ENCODE measurements at regions not wholly inside any gene's neighbourhood (a gene's known extent, or its start where the extent isn't known, plus 50 kb on each side); places are given as distances from the start of the nearest gene placed in this dataset.

- H3K27me3 ChIP-seq = no peaks in the 10 kb centered on the region
These were observed 358.2 kb upstream of the NR3C2 start for GRCh38 chr4:148800336-148800885.

GRCh38 chr4:148795156-148795864 is 353.1 kb upstream of the NR3C2 start:
- H3K4me1 ChIP-seq = no peaks in the 10 kb centered on the region
- TF ChIP-seq POLR2AphosphoS5 (IDR thresholded peaks at IDR 0.05; ENCODE audit: insufficient read depth in 1 of 2, low read depth in 1 of 2) = no peak
- no peak for TF ChIP-seq CTCF (IDR thresholded peaks at IDR 0.05)
- no peak for TF ChIP-seq POLR2A (IDR thresholded peaks at IDR 0.05)
- intact Hi-C loops (cut with DNase I) = no loop called here
- H3K9me3 ChIP-seq = no peaks in the 10 kb centered on the region
- no peak overlapping the region for H3K27ac ChIP-seq
- H3K4me3 ChIP-seq = no peak overlapping the region
- no peaks in the 10 kb centered on the region for H3K36me3 ChIP-seq
- DNase-seq (ENCODE audit: extremely low spot score in 2 of 2) = no peak
- H3K27me3 ChIP-seq = no peaks in the 10 kb centered on the region

More at GRCh38 chr4:148800336-148800885, 358.2 kb upstream of the NR3C2 start:
- Histone ChIP-seq H3K4me1 (no peaks in the 10 kb centered on the region), H3K36me3 (no peaks in the 10 kb centered on the region), H3K9me3 (no peaks in the 10 kb centered on the region), H3K4me3 (no peak overlapping the region), H3K27ac (no peak overlapping the region)
- intact Hi-C loops (cut with DNase I) = no loop called here
- TF ChIP-seq CTCF (IDR thresholded peaks at IDR 0.05) = no peak
- TF ChIP-seq POLR2A (IDR thresholded peaks at IDR 0.05) = no peak
- TF ChIP-seq POLR2AphosphoS5 (IDR thresholded peaks at IDR 0.05; ENCODE audit: insufficient read depth in 1 of 2, low read depth in 1 of 2) = no peak
- DNase-seq (ENCODE audit: extremely low spot score in 2 of 2) = no peak

GRCh38 chr4:148793221-148793620 is 351.0 kb upstream of the NR3C2 start:
- H3K27me3 ChIP-seq = no peaks in the 10 kb centered on the region
- no peaks in the 10 kb centered on the region for H3K9me3 ChIP-seq
- TF ChIP-seq CTCF (IDR thresholded peaks at IDR 0.05) (no peak), POLR2A (IDR thresholded peaks at IDR 0.05) (no peak), POLR2AphosphoS5 (IDR thresholded peaks at IDR 0.05; ENCODE audit: insufficient read depth in 1 of 2, low read depth in 1 of 2) (no peak)
- no peak overlapping the region for H3K4me3 ChIP-seq
- H3K27ac ChIP-seq = no peak overlapping the region
- intact Hi-C loops (cut with DNase I) = no loop called here
- DNase-seq (ENCODE audit: extremely low spot score in 2 of 2) = no peak
- H3K4me1 ChIP-seq = no peaks in the 10 kb centered on the region
- no peaks in the 10 kb centered on the region for H3K36me3 ChIP-seq

- no peak for DNase-seq (ENCODE audit: extremely low spot score in 2 of 2)
- H3K27ac ChIP-seq = no peak overlapping the region
- H3K4me1 ChIP-seq = no peaks in the 10 kb centered on the region
- no peak for TF ChIP-seq CTCF (IDR thresholded peaks at IDR 0.05)
- TF ChIP-seq POLR2A (IDR thresholded peaks at IDR 0.05) = no peak
- TF ChIP-seq POLR2AphosphoS5 (IDR thresholded peaks at IDR 0.05; ENCODE audit: insufficient read depth in 1 of 2, low read depth in 1 of 2) = no peak
- H3K27me3 ChIP-seq = no peaks in the 10 kb centered on the region
- no peaks in the 10 kb centered on the region for H3K36me3 ChIP-seq
- intact Hi-C loops (cut with DNase I) = no loop called here
- H3K4me3 ChIP-seq = no peak overlapping the region
- no peaks in the 10 kb centered on the region for H3K9me3 ChIP-seq
These were observed 348.5 kb upstream of the NR3C2 start for GRCh38 chr4:148790691-148791090.

GRCh38 chr4:148790246-148790645 is 348.0 kb upstream of the NR3C2 start:
- intact Hi-C loops (cut with DNase I) = no loop called here
- H3K9me3 ChIP-seq = no peaks in the 10 kb centered on the region
- no peaks in the 10 kb centered on the region for H3K27me3 ChIP-seq
- no peak for DNase-seq (ENCODE audit: extremely low spot score in 2 of 2)
- no peaks in the 10 kb centered on the region for H3K4me1 ChIP-seq
- no peak overlapping the region for H3K4me3 ChIP-seq
- H3K27ac ChIP-seq = no peak overlapping the region
- no peak for TF ChIP-seq POLR2A (IDR thresholded peaks at IDR 0.05)
- TF ChIP-seq CTCF (IDR thresholded peaks at IDR 0.05) = no peak
- TF ChIP-seq POLR2AphosphoS5 (IDR thresholded peaks at IDR 0.05; ENCODE audit: insufficient read depth in 1 of 2, low read depth in 1 of 2) = no peak
- H3K36me3 ChIP-seq = no peaks in the 10 kb centered on the region

Measured in vagina (tissue), 2 donors.